HT1080 (cell line): ENCODE measurements at regions not wholly inside any gene's neighbourhood (a gene's known extent, or its start where the extent isn't known, plus 50 kb on each side); places are given as distances from the start of the nearest gene placed in this dataset.

ENCODE experiments used
- DNase-seq: peaks from one replicate; pipeline ENCODE4 v3.0.0-alpha.2; 2015; ENCODE audit warnings: low read depth

DNA sequence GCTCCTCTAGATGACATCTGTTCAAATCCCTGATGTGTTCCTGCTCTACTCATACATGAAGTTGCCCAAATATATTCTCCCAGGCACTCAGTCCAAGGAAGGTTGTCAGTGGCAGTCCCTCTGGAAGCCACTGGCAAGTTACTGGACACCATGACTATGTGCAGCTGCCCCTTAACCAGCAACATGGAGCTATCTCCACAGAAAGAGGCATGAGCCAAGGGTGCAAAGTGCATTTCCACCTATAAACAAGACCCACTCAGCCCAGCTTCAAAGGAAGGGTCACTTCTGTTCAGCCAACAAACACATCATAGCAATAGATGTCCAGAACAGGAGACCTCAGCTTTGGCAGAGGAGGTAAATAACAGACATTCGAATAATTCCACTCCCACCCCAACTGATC, 217.6 kb upstream of the PMEPA1 start:
- no peak for DNase-seq

DNA sequence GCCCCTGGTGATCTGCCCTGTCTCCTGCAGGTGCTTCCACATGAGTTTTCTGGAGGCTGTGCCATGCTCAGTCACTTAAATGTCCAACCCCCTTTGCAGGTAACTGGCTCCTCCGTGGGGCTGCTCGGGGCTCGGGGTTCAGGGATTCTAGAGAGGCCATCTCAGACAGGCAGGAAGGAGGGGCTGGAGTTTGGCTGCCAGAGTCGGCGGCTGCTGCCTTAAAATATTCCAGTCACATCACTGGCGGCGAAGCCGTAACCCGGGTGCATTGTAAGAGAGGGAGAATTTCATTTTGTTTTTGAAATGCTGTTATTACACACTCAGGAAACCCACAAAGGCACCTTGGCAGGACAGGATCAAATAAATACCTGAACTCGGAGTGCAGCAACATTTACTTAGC, 212.9 kb upstream of the PMEPA1 start:
- no peak for DNase-seq

DNA sequence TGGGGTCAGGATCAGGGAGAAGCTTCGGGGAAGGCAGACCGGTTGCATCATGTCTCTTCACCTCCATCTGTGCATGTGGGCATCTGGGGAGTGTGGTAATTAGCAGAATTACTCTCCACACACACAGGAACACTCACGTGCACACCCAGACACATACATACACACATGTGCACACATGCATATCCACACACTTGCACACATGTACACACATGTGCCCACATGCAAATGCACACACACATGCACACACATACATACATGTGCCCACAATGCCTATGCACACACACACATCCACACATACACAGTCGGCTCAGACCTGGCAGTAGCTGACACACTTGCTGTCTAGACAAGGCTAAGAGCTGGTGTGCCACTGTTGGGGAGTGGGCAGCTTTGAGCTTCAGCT, 212.3 kb upstream of the PMEPA1 start:
- DNase-seq, result no peak

DNA sequence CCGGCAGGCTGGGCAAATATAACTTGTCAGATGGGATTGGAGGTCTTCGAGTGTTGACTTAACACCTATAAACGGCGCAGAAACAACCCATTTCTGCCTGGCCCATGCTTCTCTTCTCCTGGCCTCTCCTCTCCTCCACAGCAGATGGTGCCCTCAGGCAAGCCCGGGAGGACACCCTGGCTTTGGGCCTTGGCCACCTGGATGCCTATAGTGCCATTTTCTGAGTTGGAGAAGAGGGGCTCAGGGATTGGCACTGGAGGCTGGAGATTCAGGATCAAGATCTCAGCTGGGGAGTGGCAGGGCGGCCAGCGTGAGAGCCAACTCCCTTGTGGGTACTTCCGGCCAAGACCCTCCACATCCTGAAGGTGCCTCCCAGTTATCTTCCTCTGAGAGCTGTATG, 211.9 kb upstream of the PMEPA1 start:
- DNase-seq, result no peak

DNA sequence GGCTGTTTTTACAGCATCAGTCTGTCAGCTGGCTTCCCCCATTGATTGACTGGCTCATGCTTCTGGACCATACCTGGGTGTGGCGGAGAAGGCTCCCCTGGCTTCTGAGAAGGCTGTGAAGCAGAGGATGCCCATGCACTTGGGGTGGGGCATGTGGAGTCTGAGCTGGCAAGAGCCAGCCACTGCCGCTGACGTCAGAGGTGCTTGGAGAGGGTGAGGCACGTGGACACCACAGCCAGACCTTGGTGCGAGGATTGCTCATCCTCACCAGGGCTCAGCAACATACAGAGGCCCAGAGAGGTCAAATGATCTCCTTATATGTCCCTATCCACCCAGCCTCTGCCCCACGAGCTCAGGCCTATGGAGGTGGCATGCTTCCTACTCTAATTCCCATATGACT, 211.2 kb upstream of the PMEPA1 start:
- DNase-seq, result peak; percentile 37

DNA sequence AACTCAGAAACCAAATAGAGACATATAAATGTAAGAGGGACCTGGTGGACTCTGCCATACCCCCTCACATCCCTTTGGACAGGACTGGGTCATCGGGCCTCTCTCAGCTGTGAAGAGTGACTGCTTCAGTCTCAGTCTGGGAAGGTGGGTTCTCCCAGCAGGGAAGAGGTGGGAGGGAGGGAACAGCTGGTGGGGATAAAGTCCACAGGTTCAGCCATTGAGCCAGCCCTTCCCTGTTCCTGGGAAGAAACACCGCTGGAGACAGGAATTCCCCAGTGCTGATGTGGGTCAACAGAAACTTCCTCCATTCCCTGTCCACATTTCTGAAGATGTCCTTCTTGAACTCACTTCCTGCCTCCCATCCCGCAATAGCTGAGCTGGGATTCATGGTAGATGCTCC, 209.2 kb upstream of the PMEPA1 start:
- DNase-seq, result no peak

DNA sequence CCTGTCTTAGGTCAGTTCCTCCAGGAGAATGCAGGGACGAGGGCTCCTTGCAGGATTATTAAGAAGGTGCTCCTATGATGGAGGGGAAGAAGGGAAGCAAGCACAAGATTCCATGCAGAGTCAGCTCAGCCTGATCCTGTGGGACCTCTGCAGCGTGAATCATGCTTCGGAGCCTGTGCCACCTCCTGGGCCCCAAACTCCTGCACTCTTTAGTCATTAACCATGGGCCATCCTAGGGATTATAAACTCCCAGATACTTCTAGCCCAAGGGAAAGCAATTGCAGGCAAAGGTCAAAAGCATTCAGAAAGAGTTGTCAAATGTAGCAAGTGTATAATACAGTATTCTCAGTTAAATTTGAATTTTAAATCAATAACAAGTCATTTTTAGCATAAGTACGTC, 208.7 kb upstream of the PMEPA1 start:
- no peak for DNase-seq

DNA sequence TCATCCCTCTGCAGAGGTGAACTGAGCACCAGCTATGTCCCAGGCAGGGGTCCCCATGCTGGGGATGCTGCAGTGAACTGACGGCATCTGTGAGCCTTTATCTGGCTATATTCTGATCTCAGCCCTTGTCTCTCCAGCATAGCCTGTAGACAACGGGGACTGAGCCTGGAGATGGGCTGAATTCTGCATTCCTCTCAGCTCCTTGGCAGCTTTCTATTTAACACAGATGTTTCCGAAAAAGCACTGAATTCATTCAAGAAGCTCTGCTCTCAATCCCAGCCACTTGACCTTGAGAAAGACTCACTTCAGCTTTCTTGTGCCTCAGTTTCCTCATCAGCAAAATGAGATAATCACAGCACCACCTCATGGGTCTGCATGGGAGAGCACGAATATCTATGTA, 204.4 kb upstream of the PMEPA1 start:
- DNase-seq, result no peak

DNA sequence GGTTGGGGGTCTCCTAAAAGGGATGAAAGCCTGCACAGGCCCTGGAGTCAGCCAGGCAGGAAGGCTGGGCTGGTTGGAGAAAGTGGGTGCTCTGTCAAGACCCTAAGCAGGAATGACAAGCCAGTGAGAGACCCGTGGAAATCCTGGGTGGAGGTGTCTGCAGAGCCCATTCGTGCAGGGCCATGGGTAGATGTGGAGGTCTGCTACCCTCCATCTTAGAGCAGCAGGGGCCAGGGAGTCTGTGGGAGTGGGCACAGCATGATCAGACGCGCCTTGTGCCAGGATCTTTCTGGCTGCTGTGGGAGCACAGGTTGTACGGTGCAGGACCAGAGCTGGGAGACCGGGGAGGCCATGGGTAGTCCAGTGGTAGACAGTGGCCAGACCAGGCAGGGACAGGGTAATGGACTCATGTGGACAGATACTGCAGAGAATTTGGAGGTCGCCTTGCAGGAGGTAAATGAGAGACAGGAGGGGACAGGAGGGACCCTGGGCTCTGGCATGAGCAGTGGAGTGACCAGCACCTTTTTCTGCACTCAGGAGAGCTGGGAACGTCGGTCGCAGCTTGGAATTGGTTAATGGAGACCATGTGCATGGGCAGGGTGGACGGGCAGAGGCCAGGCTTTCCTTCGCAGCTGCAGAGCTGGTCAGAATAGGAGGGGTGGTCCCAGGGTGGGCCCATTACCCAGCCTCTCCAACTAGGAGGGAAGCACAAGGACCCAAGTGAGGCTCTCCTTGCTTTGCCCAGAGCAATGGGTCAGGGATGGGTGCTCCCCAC, 203.5 kb upstream of the PMEPA1 start:
- no peak for DNase-seq

DNA sequence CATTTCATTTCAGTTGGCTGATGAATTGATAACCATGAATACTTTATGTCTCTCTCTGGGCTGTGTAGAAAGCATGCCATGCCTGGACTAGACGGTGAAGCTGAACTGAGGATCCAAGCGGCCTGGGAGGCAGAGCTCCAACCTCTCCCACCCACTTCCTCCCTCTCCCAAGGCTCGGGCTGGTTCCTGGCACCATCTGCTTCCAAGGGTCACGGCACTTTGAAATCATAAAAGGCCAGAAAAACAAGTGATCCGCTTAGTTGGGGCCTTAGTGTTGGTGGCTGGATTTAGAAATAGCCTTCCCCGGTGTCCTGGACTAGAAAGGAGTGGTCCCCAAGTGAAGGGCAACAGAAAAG, 202.4 kb upstream of the PMEPA1 start:
- DNase-seq, result no peak

DNA sequence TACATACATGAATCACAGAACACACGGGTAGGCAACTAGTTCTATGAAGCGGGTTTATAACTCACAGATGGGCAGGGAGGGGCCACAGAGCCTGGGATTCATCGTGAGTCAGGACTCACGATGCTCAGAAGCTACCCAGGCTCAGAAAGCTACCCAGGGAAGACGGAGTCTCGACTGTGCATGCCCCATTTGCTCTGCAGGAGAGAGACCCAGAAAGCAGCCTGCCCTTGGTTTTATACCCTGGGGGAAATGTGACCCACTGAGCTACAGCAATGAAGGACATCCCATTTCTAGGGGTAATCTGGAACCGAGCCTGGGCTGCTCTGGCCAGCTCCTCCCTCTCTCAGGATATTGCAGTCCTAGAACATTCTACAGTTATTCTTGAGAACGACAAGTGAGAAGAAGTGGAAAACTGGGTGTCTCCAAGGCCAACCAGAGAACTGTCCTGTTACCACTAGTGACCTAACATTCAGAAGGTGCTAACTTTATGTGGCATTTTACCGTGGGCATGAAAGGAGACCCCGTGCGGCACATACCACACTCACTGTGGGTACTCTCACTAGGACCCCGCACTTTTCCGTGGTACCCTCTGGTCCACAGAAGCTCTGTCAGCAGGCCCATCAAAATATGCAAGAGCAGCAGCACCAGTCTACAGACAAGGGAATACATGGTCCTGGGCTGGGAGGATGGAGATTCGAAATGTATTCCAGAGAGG, 201.9 kb upstream of the PMEPA1 start:
- DNase-seq, result peak; percentile 38

DNA sequence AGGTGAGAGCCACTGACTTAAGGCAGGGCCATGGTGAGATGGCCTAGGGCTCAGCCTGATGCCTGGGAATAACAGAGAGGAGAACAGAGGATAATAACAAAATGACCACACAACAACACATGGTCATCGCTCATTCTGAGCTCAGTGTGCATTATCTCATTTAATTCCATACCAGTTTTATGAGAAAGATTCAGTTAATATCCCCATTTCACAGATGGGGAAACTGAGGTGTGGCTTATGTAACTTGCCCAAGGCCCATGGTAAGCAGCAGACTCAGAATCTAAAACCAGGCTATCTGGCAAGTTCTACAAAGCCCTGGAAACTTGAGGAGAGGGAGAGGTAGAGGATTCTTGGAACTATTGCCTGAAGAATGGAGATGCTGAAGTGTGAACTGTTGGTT, 200.9 kb upstream of the PMEPA1 start:
- no peak for DNase-seq

DNA sequence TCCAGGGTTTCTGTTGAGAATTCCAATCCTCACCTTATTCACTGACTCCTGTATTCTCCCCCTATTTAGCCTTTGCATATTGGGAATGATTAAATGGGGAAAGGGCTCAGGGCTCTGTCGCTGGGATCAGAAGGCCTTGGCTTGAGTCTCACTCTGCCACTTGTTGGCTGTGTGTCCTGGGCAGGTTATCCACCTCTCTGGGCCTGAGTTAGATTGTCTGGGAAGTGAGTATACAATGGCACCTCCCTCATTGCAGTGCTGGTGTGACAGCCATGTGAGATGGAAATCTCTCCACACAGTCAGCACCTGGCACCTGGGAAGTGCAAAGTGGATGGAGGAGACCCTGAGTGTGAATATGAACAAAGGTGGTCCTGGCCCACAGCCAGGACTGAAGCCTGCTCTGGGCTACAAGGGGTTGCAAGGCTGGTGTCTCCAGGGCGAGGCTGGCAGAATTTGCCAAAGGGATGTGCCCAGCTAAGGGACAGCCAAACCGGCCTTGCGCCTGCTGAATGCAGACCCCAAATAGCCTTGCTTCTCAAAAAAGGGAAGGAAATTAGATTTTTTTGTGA, 200.0 kb upstream of the PMEPA1 start:
- DNase-seq, result no peak

DNA sequence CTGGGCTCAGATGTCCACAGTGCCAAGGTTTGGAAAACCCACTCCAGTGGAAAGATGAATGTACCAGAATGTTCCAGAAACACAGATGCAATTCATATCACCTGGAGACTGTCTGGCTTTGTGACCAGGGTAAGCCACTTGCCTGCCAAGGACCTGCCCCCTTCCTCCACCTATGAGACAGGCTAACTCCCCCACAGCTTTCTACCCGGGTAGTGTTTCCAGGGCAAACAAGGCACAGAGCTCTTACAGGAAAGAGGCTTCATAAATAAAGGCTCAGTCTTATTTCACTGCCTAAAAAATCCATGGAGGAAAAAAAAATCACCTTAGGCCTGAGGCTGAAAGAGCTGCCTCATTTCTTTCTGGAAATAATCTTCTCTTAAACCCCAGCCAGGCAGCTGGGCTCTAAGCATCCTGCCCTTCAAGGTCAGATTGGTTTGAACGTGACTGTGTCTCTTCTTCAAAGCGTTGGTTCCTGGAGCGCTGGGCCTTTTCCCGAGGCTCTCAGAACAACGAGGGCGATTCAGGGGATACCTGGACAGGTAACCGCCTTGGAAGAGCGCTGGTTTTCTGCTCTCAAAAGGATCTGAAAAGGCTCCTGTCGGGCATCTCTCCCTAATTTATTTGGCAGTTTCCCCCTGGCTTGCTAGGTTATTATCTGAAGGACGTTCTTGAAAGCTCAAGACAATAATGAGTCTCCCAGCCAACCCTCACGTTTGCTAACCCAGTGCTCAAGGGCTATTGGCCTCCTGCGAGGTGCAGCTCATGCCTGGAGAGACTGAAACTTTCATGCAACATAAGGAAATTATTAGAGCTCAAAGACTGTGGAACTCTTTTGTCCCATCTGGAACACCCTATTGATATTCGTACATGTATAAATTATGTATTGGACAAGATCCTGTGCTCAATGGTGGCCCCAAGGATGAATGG, 199.2 kb upstream of the PMEPA1 start:
- no peak for DNase-seq

DNA sequence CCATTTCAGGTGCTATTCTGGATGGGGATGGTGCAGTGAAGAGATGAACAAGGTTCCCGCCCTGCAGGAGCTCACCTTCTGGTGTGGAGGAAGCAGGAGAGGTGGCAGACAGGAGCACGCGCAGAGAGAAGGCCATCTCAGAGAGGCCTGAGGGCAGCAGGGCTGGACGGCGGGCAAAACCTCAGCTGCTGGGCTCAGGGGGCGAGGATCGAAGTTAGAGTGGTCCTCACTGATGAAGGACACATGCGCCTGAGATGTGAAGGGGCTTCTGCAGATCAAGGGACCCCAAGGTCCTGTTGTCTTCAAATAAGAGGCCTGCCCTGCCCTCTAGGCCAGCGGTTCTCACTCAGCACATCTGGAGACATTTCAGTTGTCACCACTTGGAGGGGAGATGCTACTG, 198.4 kb upstream of the PMEPA1 start:
- DNase-seq, result no peak

DNA sequence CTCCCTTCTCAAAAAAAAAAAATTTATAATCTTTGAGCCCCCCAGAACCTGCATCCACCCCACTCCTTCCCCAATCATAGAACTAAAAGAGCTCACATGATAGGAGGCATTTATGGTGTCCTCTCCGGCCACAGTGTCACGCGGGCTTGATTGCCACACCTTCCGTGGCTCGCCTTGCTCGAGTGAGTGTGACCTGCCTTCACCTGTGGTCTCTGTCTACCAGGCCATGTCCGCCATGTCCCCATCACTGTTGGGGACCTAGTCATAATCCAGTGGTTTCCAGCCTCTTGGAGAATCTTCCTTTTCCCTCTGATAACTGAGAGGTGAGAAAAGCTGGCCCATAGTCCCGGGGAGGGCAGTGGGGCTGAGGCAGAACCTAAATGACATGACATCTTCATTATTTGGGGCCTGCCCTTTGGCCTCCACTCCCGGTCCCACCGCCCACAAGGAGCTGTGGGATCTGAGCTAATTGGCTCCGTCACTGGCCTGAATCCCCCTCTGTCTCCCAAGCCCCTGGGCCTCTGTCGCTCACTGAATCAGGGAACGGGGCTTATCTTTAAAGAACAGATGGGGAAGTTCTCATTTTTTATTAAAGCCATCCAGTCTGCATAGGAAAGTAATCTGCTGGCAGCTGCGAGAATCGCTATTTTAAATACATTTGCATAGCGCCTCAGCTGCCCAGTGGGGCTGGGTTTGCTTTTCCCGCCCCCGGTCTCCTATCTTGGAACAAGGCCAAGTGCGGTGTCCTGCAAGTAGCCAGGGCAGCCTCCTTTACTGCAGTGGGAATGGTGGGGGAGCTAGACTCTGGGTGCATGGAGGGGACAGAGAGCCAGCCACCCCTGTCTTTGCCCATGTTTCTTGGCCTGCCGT, 197.6 kb upstream of the PMEPA1 start:
- DNase-seq, result no peak

DNA sequence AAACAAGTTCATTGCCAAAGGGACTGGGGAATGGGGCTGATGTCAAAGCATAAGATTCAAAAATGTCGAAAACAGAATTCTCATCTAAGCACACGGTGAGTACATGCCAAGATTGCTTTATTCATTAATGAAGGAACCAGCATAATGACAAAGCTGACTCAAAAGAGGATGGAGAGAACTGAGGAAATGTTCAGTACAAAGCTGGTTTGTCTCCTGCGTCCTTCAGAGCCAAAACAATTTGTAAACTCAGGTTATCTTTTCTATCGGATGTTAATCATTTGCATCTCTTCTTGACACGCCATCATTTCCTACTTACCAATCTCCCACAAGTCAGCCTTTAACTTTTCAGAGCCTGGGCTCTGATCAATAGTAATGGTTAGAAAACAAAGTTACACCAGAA, 195.6 kb upstream of the PMEPA1 start:
- DNase-seq, result no peak

DNA sequence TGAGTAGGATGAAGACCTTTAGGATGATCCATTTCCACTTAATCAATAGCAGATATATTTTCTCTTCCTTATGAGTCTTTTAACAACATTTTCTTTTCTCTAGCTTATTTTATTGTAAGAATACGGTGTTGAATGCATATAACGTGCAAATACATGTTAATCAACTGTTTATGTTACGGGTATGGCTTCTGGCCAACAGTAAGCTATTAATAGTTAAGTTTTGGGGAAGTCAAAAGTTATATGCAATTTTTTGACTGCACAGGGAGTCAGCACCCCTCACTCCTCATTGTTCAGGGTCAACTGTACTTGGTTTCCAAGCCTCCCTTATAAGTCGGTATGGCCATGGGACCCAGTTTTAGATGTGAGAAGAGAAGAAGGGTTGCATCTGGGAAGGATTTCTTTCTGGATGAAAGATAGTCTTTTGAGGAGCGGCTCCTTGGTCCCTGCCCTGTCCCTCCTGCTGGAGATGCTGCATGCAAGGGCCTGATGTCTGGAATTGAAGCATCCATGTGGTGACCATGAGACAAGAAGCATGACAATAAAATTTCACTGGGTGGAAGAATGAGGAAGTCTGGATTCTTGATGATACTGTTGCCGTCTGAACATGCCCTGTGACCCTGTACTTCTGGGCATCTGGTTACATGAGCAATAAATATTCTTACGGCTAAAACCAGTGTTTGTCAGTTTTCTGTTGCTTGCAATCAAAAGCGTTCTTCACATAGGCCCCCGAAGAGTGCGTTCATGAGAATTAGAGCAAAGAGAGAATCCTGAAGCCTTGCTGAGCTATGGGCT, 194.7 kb upstream of the PMEPA1 start:
- no peak for DNase-seq

DNA sequence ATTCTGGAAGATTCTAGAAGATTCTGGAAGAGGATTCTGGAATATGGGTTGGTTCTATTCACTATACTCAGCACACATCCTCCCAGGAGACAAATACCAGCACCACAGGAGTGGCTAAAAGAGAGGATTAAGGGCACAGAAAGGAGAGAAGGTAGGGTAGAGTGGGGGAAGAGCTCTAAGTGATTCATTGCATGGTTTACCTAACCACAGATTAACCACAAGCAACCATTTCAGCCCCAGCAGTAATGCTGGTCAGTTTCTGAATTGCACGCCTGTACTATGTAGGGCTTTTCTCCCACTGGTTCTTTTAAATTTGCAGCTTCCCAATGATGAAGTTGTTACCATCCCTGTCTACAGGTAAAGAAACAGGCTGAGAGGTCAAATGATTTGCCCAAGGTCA, 192.7 kb upstream of the PMEPA1 start:
- peak; percentile 87 for DNase-seq

DNA sequence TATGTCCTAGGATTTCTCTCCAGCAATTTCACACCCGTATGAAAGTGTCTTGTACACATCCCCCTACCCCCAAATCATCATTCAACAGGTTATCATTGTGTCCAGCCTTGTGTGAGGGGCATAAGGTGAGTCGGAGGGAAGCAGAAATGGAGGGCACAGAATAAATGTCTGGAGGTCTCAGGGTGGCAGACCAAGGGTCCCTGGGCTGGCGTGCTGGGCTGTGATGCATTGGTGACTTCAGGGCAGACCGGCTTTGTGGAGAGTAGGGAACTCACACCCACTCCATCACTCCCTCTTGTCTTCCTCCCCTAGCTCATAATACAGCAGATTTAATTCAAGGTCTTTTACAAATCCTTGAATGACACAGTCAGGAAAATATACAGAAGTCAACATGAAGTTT, 191.7 kb upstream of the PMEPA1 start:
- DNase-seq, result no peak
